ENCODE measurements at regions not wholly inside any gene's neighbourhood (a gene's known extent, or its start where the extent isn't known, plus 50 kb on each side); places are given as distances from the start of the nearest gene placed in this dataset.

GRCh38 chr1:219443763-219444162, 169.1 kb downstream of the ZC3H11B start:
- no peak for TF ChIP-seq ZNF423 (tag by site-specific recombination; IDR thresholded peaks at IDR 0.05)
- no peak for TF ChIP-seq CTCF (tag by site-specific recombination; IDR thresholded peaks at IDR 0.05)
- TF ChIP-seq ZBTB8A (tag by site-specific recombination; IDR thresholded peaks at IDR 0.05), result no peak
- no peak for TF ChIP-seq INSM2 (tag by site-specific recombination; IDR thresholded peaks at IDR 0.05)
- no peak for TF ChIP-seq ZNF175 (tag by site-specific recombination; IDR thresholded peaks at IDR 0.05)
- no peak for TF ChIP-seq ZNF701 (tag by site-specific recombination; IDR thresholded peaks at IDR 0.05)
- no peak for TF ChIP-seq ZNF302 (tag by site-specific recombination; IDR thresholded peaks at IDR 0.05; ENCODE audit: low read depth)
- no peak for TF ChIP-seq KLF1 (tag by site-specific recombination; IDR thresholded peaks at IDR 0.05)
- TF ChIP-seq ZNF426 (tag by site-specific recombination; IDR thresholded peaks at IDR 0.05), result no peak
- no peak for TF ChIP-seq ZFP3 (tag by site-specific recombination; IDR thresholded peaks at IDR 0.05; ENCODE audit: low read depth)
- TF ChIP-seq REST (tag by site-specific recombination; IDR thresholded peaks at IDR 0.05), result no peak
- TF ChIP-seq ZSCAN30 (tag by site-specific recombination; IDR thresholded peaks at IDR 0.05), result no peak
- no peak for TF ChIP-seq SALL2 (tag by site-specific recombination; IDR thresholded peaks at IDR 0.05; ENCODE audit: borderline replicate concordance)
